ENCODE measurements at regions not wholly inside any gene's neighbourhood (a gene's known extent, or its start where the extent isn't known, plus 50 kb on each side); places are given as distances from the start of the nearest gene placed in this dataset.

DNA sequence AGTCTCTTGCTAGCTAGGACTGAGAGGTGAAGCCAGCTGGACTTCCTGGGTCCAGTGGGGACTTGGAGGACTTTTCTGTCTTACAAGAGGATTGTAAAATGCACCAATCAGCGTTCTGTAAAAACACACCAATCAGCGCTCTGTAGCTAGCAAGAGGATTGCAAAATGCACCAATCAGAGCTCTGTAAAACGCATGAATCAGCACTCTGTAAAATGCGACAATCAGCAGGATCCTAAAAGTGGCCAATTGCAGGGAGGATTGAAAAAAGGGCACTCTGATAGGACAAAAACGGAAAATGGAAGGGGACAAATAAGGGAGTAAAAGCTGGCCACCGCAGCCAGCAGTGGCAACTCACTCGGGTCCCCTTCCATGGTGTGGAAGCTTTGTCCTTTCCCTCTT, 65.6 kb upstream of the DUSP21 start:
- TF ChIP-seq L3MBTL2 (conservative IDR thresholded peaks at IDR 0.05) = no peak
- TF ChIP-seq SP1 (IDR thresholded peaks at IDR 0.05) = no peak
- TF ChIP-seq NFRKB (IDR thresholded peaks at IDR 0.05) = no peak
- TF ChIP-seq CTBP1 (IDR thresholded peaks at IDR 0.05; ENCODE audit: borderline replicate concordance) = no peak
- TF ChIP-seq SUZ12 (IDR thresholded peaks at IDR 0.05) = no peak
- TF ChIP-seq FOXM1 (IDR thresholded peaks at IDR 0.05; ENCODE audit: borderline replicate concordance) = no peak
- no peak for TF ChIP-seq LEF1 (IDR thresholded peaks at IDR 0.05; ENCODE audit: borderline replicate concordance)
- no peak for TF ChIP-seq BHLHE40 (IDR thresholded peaks at IDR 0.05; ENCODE audit: borderline replicate concordance)

Measured in HEK293T (cell line).